Neural cell (in vitro differentiated cells): ENCODE measurements at regions not wholly inside any gene's neighbourhood (a gene's known extent, or its start where the extent isn't known, plus 50 kb on each side); places are given as distances from the start of the nearest gene placed in this dataset.

Source experiments
- H2AFZ ChIP-seq: fragments of 200-600, 300-800 bp; sonication (generic), shearing (Covaris generic); 2 replicates; pipeline ENCODE4 v1.6.0; 2014; ENCODE audit warnings: low read depth, mild to moderate bottlenecking, antibody characterized with exemption, low read length, moderate library complexity
- H3F3A ChIP-seq: fragments of 200-600 bp; shearing (Covaris generic); 2 replicates; pipeline ENCODE4 v1.6.1; 2016; ENCODE audit warnings: mild to moderate bottlenecking, moderate library complexity, mixed read lengths, antibody characterized with exemption, low read length; ENCODE audit not compliant: insufficient read depth, poor library complexity, severe bottlenecking
- H3K27ac ChIP-seq: fragments of 200-600, 300-800 bp; sonication (generic), shearing (Covaris generic); 2 replicates; pipeline ENCODE4 v1.5.1; 2014; ENCODE audit warnings: mild to moderate bottlenecking, low read length, moderate library complexity
- H3K27me3 ChIP-seq: fragments of 300-800, 200-600 bp; sonication (generic), shearing (Covaris generic); 2 replicates; pipeline ENCODE4 v1.6.0; 2014; ENCODE audit warnings: mild to moderate bottlenecking, low read depth, low read length, moderate library complexity; ENCODE audit not compliant: insufficient read depth
- H3K36me3 ChIP-seq: fragments of 300-800, 200-600 bp; sonication (generic), shearing (Covaris generic); 2 replicates; pipeline ENCODE4 v1.5.1; 2014; ENCODE audit warnings: mild to moderate bottlenecking, antibody characterized with exemption, low read length, moderate library complexity; ENCODE audit not compliant: insufficient read depth
- H3K4me2 ChIP-seq: fragments of 300-800, 200-600 bp; sonication (generic), shearing (Covaris generic); 2 replicates; pipeline ENCODE4 v1.6.0; 2014; ENCODE audit warnings: mild to moderate bottlenecking, low read length
- H3K4me3 ChIP-seq: fragments of 300-800, 200-600 bp; sonication (generic), shearing (Covaris generic); 2 replicates; pipeline ENCODE4 v1.5.1; 2014; ENCODE audit warnings: mild to moderate bottlenecking, low read length, moderate library complexity
- H3K79me2 ChIP-seq: fragments of 200-600 bp; shearing (Covaris generic); replicated peaks from 2 replicates; pipeline ENCODE4 v1.6.0; 2014; ENCODE audit warnings: mild to moderate bottlenecking, low read length, moderate library complexity; ENCODE audit not compliant: insufficient read depth
- H3K9ac ChIP-seq: fragments of 300-800, 200-600 bp; sonication (generic), shearing (Covaris generic); 2 replicates; pipeline ENCODE4 v1.6.1; 2016; ENCODE audit warnings: mild to moderate bottlenecking, low read length, mixed read lengths
- H3K9me2 ChIP-seq: fragments of 200-600 bp; shearing (Covaris generic); 2 replicates; pipeline ENCODE4 v1.6.1; 2016; ENCODE audit warnings: mild to moderate bottlenecking, low read length, mixed read lengths; ENCODE audit not compliant: insufficient read depth
- H3K9me3 ChIP-seq: fragments of 200-600, 300-800 bp; sonication (generic), shearing (Covaris generic); 2 replicates; pipeline ENCODE4 v1.6.1; 2016; ENCODE audit warnings: mild to moderate bottlenecking, mixed run types, low read length, moderate library complexity, mixed read lengths
- H4K20me1 ChIP-seq: fragments of 200-600 bp; shearing (Covaris generic); 2 replicates; pipeline ENCODE4 v1.6.1; 2016; ENCODE audit warnings: mild to moderate bottlenecking, mixed run types; ENCODE audit not compliant: insufficient read depth
- EP300 ChIP-seq: fragments of 450-650 bp; conservative IDR thresholded peaks from 2 replicates; pipeline ENCODE4 v1.6.1; 2014; ENCODE audit warnings: antibody characterized with exemption, mild to moderate bottlenecking, moderate library complexity; ENCODE audit not compliant: poor library complexity, severe bottlenecking
- EZH2 ChIP-seq: fragments of 200-600, 300-800 bp; shearing (Covaris generic), sonication (generic); IDR thresholded peaks from 2 replicates; pipeline ENCODE4 v1.6.1; 2014; ENCODE audit warnings: antibody characterized with exemption, low read length, borderline replicate concordance, mild to moderate bottlenecking; ENCODE audit not compliant: insufficient read depth, poor library complexity, severe bottlenecking
- MXI1 ChIP-seq: fragments of 450-650 bp; conservative IDR thresholded peaks from 2 replicates; pipeline ENCODE4 v1.6.1; 2014; ENCODE audit warnings: antibody characterized with exemption, mild to moderate bottlenecking; ENCODE audit not compliant: poor library complexity, severe bottlenecking
- POLR2AphosphoS5 ChIP-seq: IDR thresholded peaks from 2 replicates; pipeline ENCODE4 v1.6.1; 2012
- RAD21 ChIP-seq: fragments of 450-650 bp; conservative IDR thresholded peaks from 2 replicates; pipeline ENCODE4 v1.6.1; 2014; ENCODE audit warnings: antibody characterized with exemption, mild to moderate bottlenecking, moderate library complexity
- SMC3 ChIP-seq: fragments of 450-650 bp; conservative IDR thresholded peaks from 2 replicates; pipeline ENCODE4 v1.6.1; 2014; ENCODE audit warnings: antibody characterized with exemption, mild to moderate bottlenecking, moderate library complexity; ENCODE audit not compliant: poor library complexity
- TAF1 ChIP-seq: IDR thresholded peaks from 2 replicates; pipeline ENCODE4 v1.6.1; 2012; ENCODE audit warnings: low read depth
- TF ChIP-seq, protein P1 (sequence below): IDR thresholded peaks from 2 replicates; pipeline ENCODE4 v1.6.1; 2012; ENCODE audit warnings: borderline replicate concordance
- TF ChIP-seq, protein P2 (sequence below): fragments of 450-650 bp; IDR thresholded peaks from 2 replicates; pipeline ENCODE4 v1.5.1; 2014; ENCODE audit warnings: antibody characterized with exemption, mild to moderate bottlenecking, moderate library complexity; ENCODE audit not compliant: poor library complexity, severe bottlenecking

DNA sequence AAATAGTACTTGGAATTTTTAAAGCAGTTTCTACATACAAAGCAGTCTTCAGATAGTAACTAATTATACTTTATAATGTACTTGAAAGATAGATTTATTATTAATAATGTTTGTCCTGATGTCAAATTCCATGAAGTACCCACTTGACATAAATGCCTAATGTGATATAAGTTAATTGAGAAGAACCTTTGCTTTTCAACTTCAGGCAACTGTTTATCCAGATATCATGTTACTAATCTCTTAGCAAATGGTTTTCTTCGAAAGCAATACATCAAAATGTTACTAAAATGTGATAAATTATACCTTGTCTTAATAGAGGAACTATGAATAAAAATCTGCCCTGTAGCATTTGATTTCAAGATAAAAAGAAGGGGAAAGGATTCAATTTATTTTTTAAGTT lies 146.8 kb upstream of the FBXL17 start:
- no peaks in the 10 kb centered on the region for H3K36me3 ChIP-seq
- H3K27ac ChIP-seq: no peak overlapping the region
- no peaks in the 10 kb centered on the region for H3K9me3 ChIP-seq
- H2AFZ ChIP-seq: no peak overlapping the region
- no peaks in the 10 kb centered on the region for H3K9me2 ChIP-seq
- H3K9ac ChIP-seq: no peak overlapping the region
- no peaks in the 10 kb centered on the region for H3F3A ChIP-seq
- H3K27me3 ChIP-seq: no peaks in the 10 kb centered on the region
- no peak overlapping the region for H3K4me3 ChIP-seq
- no peak overlapping the region for H3K4me2 ChIP-seq
- H3K79me2 ChIP-seq: no peaks in the 10 kb centered on the region
- TF ChIP-seq EP300: no peak
- no peak for TF ChIP-seq EZH2
- TF ChIP-seq, protein P1, sequence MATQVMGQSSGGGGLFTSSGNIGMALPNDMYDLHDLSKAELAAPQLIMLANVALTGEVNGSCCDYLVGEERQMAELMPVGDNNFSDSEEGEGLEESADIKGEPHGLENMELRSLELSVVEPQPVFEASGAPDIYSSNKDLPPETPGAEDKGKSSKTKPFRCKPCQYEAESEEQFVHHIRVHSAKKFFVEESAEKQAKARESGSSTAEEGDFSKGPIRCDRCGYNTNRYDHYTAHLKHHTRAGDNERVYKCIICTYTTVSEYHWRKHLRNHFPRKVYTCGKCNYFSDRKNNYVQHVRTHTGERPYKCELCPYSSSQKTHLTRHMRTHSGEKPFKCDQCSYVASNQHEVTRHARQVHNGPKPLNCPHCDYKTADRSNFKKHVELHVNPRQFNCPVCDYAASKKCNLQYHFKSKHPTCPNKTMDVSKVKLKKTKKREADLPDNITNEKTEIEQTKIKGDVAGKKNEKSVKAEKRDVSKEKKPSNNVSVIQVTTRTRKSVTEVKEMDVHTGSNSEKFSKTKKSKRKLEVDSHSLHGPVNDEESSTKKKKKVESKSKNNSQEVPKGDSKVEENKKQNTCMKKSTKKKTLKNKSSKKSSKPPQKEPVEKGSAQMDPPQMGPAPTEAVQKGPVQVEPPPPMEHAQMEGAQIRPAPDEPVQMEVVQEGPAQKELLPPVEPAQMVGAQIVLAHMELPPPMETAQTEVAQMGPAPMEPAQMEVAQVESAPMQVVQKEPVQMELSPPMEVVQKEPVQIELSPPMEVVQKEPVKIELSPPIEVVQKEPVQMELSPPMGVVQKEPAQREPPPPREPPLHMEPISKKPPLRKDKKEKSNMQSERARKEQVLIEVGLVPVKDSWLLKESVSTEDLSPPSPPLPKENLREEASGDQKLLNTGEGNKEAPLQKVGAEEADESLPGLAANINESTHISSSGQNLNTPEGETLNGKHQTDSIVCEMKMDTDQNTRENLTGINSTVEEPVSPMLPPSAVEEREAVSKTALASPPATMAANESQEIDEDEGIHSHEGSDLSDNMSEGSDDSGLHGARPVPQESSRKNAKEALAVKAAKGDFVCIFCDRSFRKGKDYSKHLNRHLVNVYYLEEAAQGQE: no peak
- TF ChIP-seq SMC3: no peak
- TF ChIP-seq MXI1: no peak
- no peak for TF ChIP-seq POLR2AphosphoS5
- TF ChIP-seq RAD21: no peak
- no peak for TF ChIP-seq TAF1
- TF ChIP-seq, protein P2, sequence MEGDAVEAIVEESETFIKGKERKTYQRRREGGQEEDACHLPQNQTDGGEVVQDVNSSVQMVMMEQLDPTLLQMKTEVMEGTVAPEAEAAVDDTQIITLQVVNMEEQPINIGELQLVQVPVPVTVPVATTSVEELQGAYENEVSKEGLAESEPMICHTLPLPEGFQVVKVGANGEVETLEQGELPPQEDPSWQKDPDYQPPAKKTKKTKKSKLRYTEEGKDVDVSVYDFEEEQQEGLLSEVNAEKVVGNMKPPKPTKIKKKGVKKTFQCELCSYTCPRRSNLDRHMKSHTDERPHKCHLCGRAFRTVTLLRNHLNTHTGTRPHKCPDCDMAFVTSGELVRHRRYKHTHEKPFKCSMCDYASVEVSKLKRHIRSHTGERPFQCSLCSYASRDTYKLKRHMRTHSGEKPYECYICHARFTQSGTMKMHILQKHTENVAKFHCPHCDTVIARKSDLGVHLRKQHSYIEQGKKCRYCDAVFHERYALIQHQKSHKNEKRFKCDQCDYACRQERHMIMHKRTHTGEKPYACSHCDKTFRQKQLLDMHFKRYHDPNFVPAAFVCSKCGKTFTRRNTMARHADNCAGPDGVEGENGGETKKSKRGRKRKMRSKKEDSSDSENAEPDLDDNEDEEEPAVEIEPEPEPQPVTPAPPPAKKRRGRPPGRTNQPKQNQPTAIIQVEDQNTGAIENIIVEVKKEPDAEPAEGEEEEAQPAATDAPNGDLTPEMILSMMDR: no peak
- H4K20me1 ChIP-seq: no peaks in the 10 kb centered on the region

DNA sequence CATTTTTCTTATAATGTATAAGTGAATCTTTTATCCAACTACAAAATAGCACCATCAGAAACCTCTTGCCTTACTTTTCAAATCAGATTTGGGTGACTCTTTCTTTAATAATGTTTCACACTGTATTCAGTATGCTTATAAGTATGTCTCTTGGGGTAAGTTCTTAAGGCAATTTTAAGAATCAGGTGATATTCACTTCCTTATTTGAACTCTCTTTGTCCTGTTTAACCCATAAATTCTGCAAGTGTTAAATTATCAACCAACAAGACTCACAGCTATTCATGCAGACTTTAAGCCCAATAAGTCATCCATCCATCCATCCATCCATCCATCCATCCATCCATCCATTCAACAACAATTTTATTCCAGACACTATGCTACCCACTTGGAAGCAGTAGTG lies 142.7 kb upstream of the FBXL17 start:
- Histone ChIP-seq H3K27ac (no peak overlapping the region), H3K79me2 (no peaks in the 10 kb centered on the region), H3K4me3 (no peak overlapping the region), H3K9me3 (no peaks in the 10 kb centered on the region), H3K36me3 (no peaks in the 10 kb centered on the region), H2AFZ (no peak overlapping the region), H3K4me2 (no peak overlapping the region), H3K27me3 (no peaks in the 10 kb centered on the region), H3F3A (no peaks in the 10 kb centered on the region), H4K20me1 (no peaks in the 10 kb centered on the region), H3K9me2 (no peaks in the 10 kb centered on the region), H3K9ac (no peak overlapping the region)
- TF ChIP-seq SMC3 (no peak), EZH2 (no peak), RAD21 (no peak), EP300 (no peak), POLR2AphosphoS5 (no peak), MXI1 (no peak), TAF1 (no peak)
- TF ChIP-seq, protein P1: no peak
- TF ChIP-seq, protein P2: no peak
